ENCODE measurements at regions not wholly inside any gene's neighbourhood (a gene's known extent, or its start where the extent isn't known, plus 50 kb on each side); places are given as distances from the start of the nearest gene placed in this dataset.
"Not testable (repeated sequence)": the region's sequence is repeated elsewhere in the genome, so short reads cannot be mapped to it uniquely, and the experiment has no call there.

- TF ChIP-seq POLR2AphosphoS5 (IDR thresholded peaks at IDR 0.05) = no peak
- TF ChIP-seq EP300 (IDR thresholded peaks at IDR 0.05) = no peak
- no peak for TF ChIP-seq POLR2A (IDR thresholded peaks at IDR 0.05)
- TF ChIP-seq, protein P1, sequence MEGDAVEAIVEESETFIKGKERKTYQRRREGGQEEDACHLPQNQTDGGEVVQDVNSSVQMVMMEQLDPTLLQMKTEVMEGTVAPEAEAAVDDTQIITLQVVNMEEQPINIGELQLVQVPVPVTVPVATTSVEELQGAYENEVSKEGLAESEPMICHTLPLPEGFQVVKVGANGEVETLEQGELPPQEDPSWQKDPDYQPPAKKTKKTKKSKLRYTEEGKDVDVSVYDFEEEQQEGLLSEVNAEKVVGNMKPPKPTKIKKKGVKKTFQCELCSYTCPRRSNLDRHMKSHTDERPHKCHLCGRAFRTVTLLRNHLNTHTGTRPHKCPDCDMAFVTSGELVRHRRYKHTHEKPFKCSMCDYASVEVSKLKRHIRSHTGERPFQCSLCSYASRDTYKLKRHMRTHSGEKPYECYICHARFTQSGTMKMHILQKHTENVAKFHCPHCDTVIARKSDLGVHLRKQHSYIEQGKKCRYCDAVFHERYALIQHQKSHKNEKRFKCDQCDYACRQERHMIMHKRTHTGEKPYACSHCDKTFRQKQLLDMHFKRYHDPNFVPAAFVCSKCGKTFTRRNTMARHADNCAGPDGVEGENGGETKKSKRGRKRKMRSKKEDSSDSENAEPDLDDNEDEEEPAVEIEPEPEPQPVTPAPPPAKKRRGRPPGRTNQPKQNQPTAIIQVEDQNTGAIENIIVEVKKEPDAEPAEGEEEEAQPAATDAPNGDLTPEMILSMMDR (IDR thresholded peaks at IDR 0.05) = no peak
- no peaks in the 10 kb centered on the region for H3K27me3 ChIP-seq
- intact Hi-C loops (cut with DNase I; ENCODE audit: low total_unique reads) = no loop called here
- H3K27ac ChIP-seq = no peak overlapping the region
- DNase-seq = no peak
- 63 to 70% (median 67%) methylated on average over 3 of the region's 3 CpGs for WGBS, 5 donors
- H3K36me3 ChIP-seq = no peaks in the 10 kb centered on the region
- no peaks in the 10 kb centered on the region for H3K9me3 ChIP-seq
- H3K4me1 ChIP-seq = no peaks in the 10 kb centered on the region
- no peak overlapping the region for H3K4me3 ChIP-seq
These were observed 77.4 kb upstream of the CEP162 start for GRCh38 chr6:84304881-84305280.

- WGBS, 5 donors = 81 to 100% (median 95%) methylated on average over 1 of the region's 1 CpG
- H3K4me3 ChIP-seq; H3K27me3 ChIP-seq; H3K4me1 ChIP-seq; H3K27ac ChIP-seq; intact Hi-C loops (cut with DNase I; ENCODE audit: low total_unique reads); H3K36me3 ChIP-seq; DNase-seq: not testable (repeated sequence)
- peaks cover 0 to 33% (median 30%) of the 10 kb centered on the region in 4 donors for H3K9me3 ChIP-seq
These were observed 63.6 kb upstream of the CEP162 start for GRCh38 chr6:84291033-84291432.

DNA sequence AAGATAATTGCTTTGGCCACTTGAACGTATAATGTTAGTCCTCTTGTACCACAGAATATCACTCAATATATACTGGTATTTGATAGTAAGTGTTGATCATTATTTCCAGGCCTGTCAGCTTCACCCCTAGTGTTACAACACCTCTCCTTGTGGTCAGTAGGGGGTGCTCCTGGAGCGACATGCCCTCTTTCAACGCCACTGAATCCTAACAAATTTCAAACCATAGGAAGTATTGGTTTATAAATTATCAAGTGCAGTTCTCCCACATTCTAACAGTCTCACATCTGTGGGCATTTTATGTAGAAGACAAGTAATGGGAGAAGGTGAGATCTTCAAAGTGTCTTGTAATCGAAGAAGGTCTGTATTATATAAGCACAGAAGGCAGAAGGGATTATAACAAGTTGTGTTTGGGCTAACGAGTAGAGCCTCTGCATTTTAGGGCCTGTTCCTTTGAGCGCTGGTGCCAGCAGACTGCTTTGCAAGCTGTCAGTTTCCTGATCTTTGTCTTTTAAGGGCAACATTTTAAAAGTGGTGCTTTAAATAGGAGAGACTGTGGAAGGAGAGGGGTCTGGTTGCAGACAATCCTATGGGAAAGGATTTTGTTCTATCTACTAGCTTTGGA lies 57.1 kb upstream of the CEP162 start:
- Histone ChIP-seq H3K36me3 (no peaks in the 10 kb centered on the region), H3K4me1 (no peaks in the 10 kb centered on the region), H3K4me3 (no peak overlapping the region), H3K27ac (no peak overlapping the region), H3K27me3 (no peaks in the 10 kb centered on the region), H3K9me3 (peaks cover 0 to 4% (median 1%) of the 10 kb centered on the region in 4 donors)
- peak in 1 of 2 donors; percentile 23 for DNase-seq
- intact Hi-C loops (cut with DNase I; ENCODE audit: low total_unique reads) = no loop called here
- WGBS, 5 donors = 24 to 40% (median 32%) methylated on average over 6 of the region's 6 CpGs
- TF ChIP-seq POLR2AphosphoS5 (IDR thresholded peaks at IDR 0.05) (no peak), EP300 (IDR thresholded peaks at IDR 0.05) (no peak), POLR2A (IDR thresholded peaks at IDR 0.05) (no peak)
- TF ChIP-seq, protein P1 (IDR thresholded peaks at IDR 0.05) = no peak

DNA sequence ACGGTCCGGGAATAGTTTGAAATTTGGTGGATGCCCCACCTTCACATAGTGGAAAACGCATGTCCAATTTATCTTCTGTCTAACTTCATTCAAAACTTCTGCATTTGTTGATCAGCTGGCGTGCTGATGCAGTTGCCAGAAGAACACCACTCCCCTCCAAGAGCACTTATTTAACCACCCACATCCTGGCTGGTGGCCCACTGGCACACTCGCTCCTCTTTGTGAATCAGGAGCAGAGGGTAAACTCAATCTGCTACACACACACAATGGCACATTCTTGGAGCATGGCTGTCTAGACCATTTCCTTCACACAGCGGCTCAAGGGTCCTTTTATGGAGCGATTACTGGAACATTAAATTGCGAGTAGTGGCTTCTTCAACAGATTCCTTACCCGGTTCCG lies 55.1 kb upstream of the CEP162 start:
- Histone ChIP-seq H3K27ac (no peak overlapping the region), H3K4me3 (no peak overlapping the region), H3K9me3 (no peaks in the 10 kb centered on the region), H3K4me1 (no peaks in the 10 kb centered on the region), H3K27me3 (no peaks in the 10 kb centered on the region), H3K36me3 (no peaks in the 10 kb centered on the region)
- WGBS, 5 donors = 61 to 77% (median 73%) methylated on average over 10 of the region's 10 CpGs
- TF ChIP-seq POLR2AphosphoS5 (IDR thresholded peaks at IDR 0.05) (no peak), EP300 (IDR thresholded peaks at IDR 0.05) (no peak), POLR2A (IDR thresholded peaks at IDR 0.05) (no peak)
- TF ChIP-seq, protein P1 (IDR thresholded peaks at IDR 0.05) = no peak
- intact Hi-C loops (cut with DNase I; ENCODE audit: low total_unique reads) = no loop called here
- DNase-seq = peak in 1 of 2 donors; percentile 16

DNA sequence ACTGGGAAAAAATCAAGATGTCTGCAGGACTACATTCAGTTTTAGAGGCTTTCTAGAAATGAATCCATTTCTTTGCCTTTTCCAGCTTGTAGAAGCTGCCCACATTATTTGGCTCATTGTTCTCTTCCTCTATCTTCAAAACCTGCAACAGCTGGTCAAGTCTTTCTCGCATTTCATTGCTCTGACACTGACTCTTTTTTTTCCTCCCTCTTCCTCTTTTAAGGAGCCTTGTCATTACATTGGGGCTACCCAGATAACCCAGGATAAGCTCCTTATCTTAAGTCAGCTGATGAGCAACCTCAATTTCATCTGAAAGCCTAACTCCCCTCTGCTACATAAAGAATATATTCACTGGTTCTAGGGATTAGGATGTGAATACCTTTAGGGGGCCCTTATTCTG lies 53.2 kb upstream of the CEP162 start:
- no peak for DNase-seq
- Histone ChIP-seq H3K27me3 (no peaks in the 10 kb centered on the region), H3K36me3 (no peaks in the 10 kb centered on the region), H3K4me3 (no peak overlapping the region), H3K9me3 (no peaks in the 10 kb centered on the region), H3K4me1 (no peaks in the 10 kb centered on the region), H3K27ac (no peak overlapping the region)
- intact Hi-C loops (cut with DNase I; ENCODE audit: low total_unique reads) = no loop called here
- no peak for TF ChIP-seq EP300 (IDR thresholded peaks at IDR 0.05)
- TF ChIP-seq, protein P1 (IDR thresholded peaks at IDR 0.05) = no peak
- no peak for TF ChIP-seq POLR2A (IDR thresholded peaks at IDR 0.05)
- TF ChIP-seq POLR2AphosphoS5 (IDR thresholded peaks at IDR 0.05) = no peak
- WGBS, 5 donors = 77 to 85% (median 79%) methylated on average over 1 of the region's 1 CpG

Measured in stomach (tissue), 8 donors.